GM10266 (cell line): ENCODE measurements at regions not wholly inside any gene's neighbourhood (a gene's known extent, or its start where the extent isn't known, plus 50 kb on each side); places are given as distances from the start of the nearest gene placed in this dataset.

Experiments
- DNase-seq: peaks from one replicate; pipeline ENCODE4 v3.0.0; 2012; ENCODE audit errors: extremely low spot score
- TF ChIP-seq, protein P1 (sequence below): IDR thresholded peaks from 2 replicates; pipeline ENCODE4 v1.5.1; 2012; ENCODE audit warnings: mild to moderate bottlenecking, low read depth; ENCODE audit not compliant: control insufficient read depth, insufficient read depth; ENCODE audit errors: missing control alignments

GRCh38 chr12:58995666-58996363 lies 75.5 kb upstream of the LRIG3 start:
- DNase-seq = no peak
- TF ChIP-seq, protein P1, sequence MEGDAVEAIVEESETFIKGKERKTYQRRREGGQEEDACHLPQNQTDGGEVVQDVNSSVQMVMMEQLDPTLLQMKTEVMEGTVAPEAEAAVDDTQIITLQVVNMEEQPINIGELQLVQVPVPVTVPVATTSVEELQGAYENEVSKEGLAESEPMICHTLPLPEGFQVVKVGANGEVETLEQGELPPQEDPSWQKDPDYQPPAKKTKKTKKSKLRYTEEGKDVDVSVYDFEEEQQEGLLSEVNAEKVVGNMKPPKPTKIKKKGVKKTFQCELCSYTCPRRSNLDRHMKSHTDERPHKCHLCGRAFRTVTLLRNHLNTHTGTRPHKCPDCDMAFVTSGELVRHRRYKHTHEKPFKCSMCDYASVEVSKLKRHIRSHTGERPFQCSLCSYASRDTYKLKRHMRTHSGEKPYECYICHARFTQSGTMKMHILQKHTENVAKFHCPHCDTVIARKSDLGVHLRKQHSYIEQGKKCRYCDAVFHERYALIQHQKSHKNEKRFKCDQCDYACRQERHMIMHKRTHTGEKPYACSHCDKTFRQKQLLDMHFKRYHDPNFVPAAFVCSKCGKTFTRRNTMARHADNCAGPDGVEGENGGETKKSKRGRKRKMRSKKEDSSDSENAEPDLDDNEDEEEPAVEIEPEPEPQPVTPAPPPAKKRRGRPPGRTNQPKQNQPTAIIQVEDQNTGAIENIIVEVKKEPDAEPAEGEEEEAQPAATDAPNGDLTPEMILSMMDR = no peak

- no peak for DNase-seq
- TF ChIP-seq, protein P1 = no peak
These were observed 68.5 kb upstream of the LRIG3 start for GRCh38 chr12:58988643-58989344.

- DNase-seq = no peak
- TF ChIP-seq, protein P1 = no peak
These were observed 61.7 kb upstream of the LRIG3 start for GRCh38 chr12:58981961-58982360.

GRCh38 chr12:58980768-58981167 lies 60.5 kb upstream of the LRIG3 start:
- no peak for DNase-seq
- TF ChIP-seq, protein P1 = no peak

- TF ChIP-seq, protein P1 = no peak
These were observed 58.4 kb upstream of the LRIG3 start for GRCh38 chr12:58978717-58979116.

DNA sequence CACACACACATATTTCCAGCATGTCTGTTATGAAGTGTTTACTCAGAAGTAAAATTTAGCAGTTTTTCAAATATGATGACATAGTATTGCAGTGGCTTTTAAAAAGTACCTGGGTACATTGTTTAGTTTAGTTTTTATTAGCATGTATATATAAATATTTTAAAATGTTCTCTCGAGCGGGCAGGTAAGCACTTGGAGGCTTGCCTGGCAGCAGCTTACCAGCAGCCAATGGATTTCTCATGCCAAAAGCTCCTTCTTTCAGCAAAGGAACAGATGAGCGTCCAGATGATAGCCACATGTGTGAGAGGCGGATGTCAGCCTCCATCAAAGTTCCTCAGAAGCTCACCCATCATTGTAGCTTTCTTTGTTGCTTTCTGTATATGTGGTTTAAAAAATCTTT lies 57.2 kb upstream of the LRIG3 start:
- no peak for DNase-seq
- TF ChIP-seq, protein P1 = no peak

More at GRCh38 chr12:58978717-58979116, 58.4 kb upstream of the LRIG3 start:
- no peak for DNase-seq

DNA sequence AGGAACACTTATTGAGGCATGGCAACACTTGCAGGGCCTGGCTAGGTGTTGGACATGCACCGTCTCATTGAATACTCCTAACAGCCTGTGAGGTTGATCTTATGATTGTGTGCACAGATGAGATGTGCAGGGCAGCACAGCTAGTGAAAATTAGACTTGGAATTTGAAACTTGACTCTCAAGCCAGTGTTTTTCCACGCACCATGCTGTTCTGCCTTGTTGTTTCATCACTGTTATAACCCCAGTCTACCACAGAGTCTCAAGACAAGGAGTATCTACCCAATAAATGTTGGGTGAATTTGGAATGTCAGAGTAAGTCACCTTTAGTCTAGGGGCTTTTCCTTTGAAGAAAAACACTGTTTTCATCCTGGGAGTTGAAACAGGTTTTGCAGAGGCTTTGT lies 55.8 kb upstream of the LRIG3 start:
- no peak for DNase-seq

More for the DNA sequence above, 55.8 kb upstream of the LRIG3 start:
- TF ChIP-seq, protein P1 = no peak
